ENCODE measurements at regions not wholly inside any gene's neighbourhood (a gene's known extent, or its start where the extent isn't known, plus 50 kb on each side); places are given as distances from the start of the nearest gene placed in this dataset.

- Mint-ChIP-seq H3K4me3 (no peak overlapping the region), H3K27ac (no peak overlapping the region), H3K4me1 (peaks cover 22% of the 10 kb centered on the region), H3K9me3 (no peaks in the 10 kb centered on the region), H3K27me3 (ENCODE audit: low read depth) (peaks cover 13% of the 10 kb centered on the region), H3K36me3 (ENCODE audit: low read depth) (no peaks in the 10 kb centered on the region)
- TF ChIP-seq CTCF (IDR thresholded peaks at IDR 0.05; ENCODE audit: unreplicated experiment in 3 of 3), result no peak
Observed at GRCh38 chr2:239514754-239515530, 114.1 kb upstream of the HDAC4 start.

GRCh38 chr2:239512054-239512453 is 111.2 kb upstream of the HDAC4 start:
- no peak overlapping the region for H3K27ac Mint-ChIP-seq
- no peaks in the 10 kb centered on the region for H3K9me3 Mint-ChIP-seq
- no peaks in the 10 kb centered on the region for H3K36me3 Mint-ChIP-seq (ENCODE audit: low read depth)
- no peak overlapping the region for H3K4me3 Mint-ChIP-seq
- TF ChIP-seq CTCF (IDR thresholded peaks at IDR 0.05; ENCODE audit: unreplicated experiment in 3 of 3), result no peak
- peaks cover 13% of the 10 kb centered on the region for H3K27me3 Mint-ChIP-seq (ENCODE audit: low read depth)
- peaks cover 18% of the 10 kb centered on the region for H3K4me1 Mint-ChIP-seq

- TF ChIP-seq CTCF (IDR thresholded peaks at IDR 0.05; ENCODE audit: unreplicated experiment in 3 of 3), result no peak
- H3K27me3 Mint-ChIP-seq (ENCODE audit: low read depth), result peaks cover 13% of the 10 kb centered on the region
- H3K4me1 Mint-ChIP-seq, result peaks cover 25% of the 10 kb centered on the region
- no peaks in the 10 kb centered on the region for H3K9me3 Mint-ChIP-seq
- no peaks in the 10 kb centered on the region for H3K36me3 Mint-ChIP-seq (ENCODE audit: low read depth)
- H3K4me3 Mint-ChIP-seq, result peak overlapping the region in 1 of 3 experiments; percentile 3
- no peak overlapping the region for H3K27ac Mint-ChIP-seq
Observed at GRCh38 chr2:239509373-239510143, 108.7 kb upstream of the HDAC4 start.

- no peak overlapping the region for H3K27ac Mint-ChIP-seq
- H3K27me3 Mint-ChIP-seq (ENCODE audit: low read depth), result peaks cover 11% of the 10 kb centered on the region
- no peaks in the 10 kb centered on the region for H3K9me3 Mint-ChIP-seq
- no peak for TF ChIP-seq CTCF (IDR thresholded peaks at IDR 0.05; ENCODE audit: unreplicated experiment in 3 of 3)
- H3K36me3 Mint-ChIP-seq (ENCODE audit: low read depth), result no peaks in the 10 kb centered on the region
- no peak overlapping the region for H3K4me3 Mint-ChIP-seq
- peaks cover 21% of the 10 kb centered on the region for H3K4me1 Mint-ChIP-seq
Observed at GRCh38 chr2:239508261-239508660, 107.4 kb upstream of the HDAC4 start.

GRCh38 chr2:239507576-239508258 is 106.9 kb upstream of the HDAC4 start:
- peaks cover 14% of the 10 kb centered on the region for H3K27me3 Mint-ChIP-seq (ENCODE audit: low read depth)
- H3K4me3 Mint-ChIP-seq, result no peak overlapping the region
- TF ChIP-seq CTCF (IDR thresholded peaks at IDR 0.05; ENCODE audit: unreplicated experiment in 3 of 3), result no peak
- H3K9me3 Mint-ChIP-seq, result no peaks in the 10 kb centered on the region
- H3K27ac Mint-ChIP-seq, result no peak overlapping the region
- H3K36me3 Mint-ChIP-seq (ENCODE audit: low read depth), result no peaks in the 10 kb centered on the region
- peaks cover 20% of the 10 kb centered on the region for H3K4me1 Mint-ChIP-seq

All from nephron (organoid).